Neural progenitor cell (in vitro differentiated cells): ENCODE measurements at regions not wholly inside any gene's neighbourhood (a gene's known extent, or its start where the extent isn't known, plus 50 kb on each side); places are given as distances from the start of the nearest gene placed in this dataset.

Experiments used
- DNase-seq: peaks from one replicate; pipeline ENCODE4 v3.0.0-alpha.2; 2016; ENCODE audit warnings: low spot score
- H2AFZ ChIP-seq: fragments of 200-600 bp; sonication (generic); replicated peaks from 2 replicates; pipeline ENCODE4 v1.6.1; 2016; ENCODE audit warnings: antibody characterized with exemption
- H3F3A ChIP-seq: fragments of 200-600 bp; sonication (generic); 2 replicates; pipeline ENCODE4 v1.6.1; 2016; ENCODE audit warnings: antibody characterized with exemption, low read depth
- H3K27ac ChIP-seq: fragments of 200-600 bp; sonication (generic); 2 replicates; pipeline ENCODE4 v1.5.1; 2016; ENCODE audit warnings: mild to moderate bottlenecking
- H3K27me3 ChIP-seq: fragments of 200-600 bp; sonication (generic); 2 replicates; pipeline ENCODE4 v1.6.1; 2016; ENCODE audit warnings: mild to moderate bottlenecking, moderate library complexity
- H3K36me3 ChIP-seq: fragments of 200-600 bp; sonication (generic); 2 replicates; pipeline ENCODE4 v1.5.1; 2016
- H3K4me1 ChIP-seq: fragments of 200-600 bp; sonication (generic); 2 replicates; pipeline ENCODE4 v1.6.1; 2016; ENCODE audit warnings: mixed run types
- H3K4me2 ChIP-seq: fragments of 200-600 bp; sonication (generic); 2 replicates; pipeline ENCODE4 v1.6.1; 2016
- H3K4me3 ChIP-seq: fragments of 200-600 bp; sonication (generic); 2 replicates; pipeline ENCODE4 v1.5.1; 2016
- H3K79me2 ChIP-seq: fragments of 200-600 bp; sonication (generic); 2 replicates; pipeline ENCODE4 v1.6.1; 2016; ENCODE audit warnings: low read depth
- H3K9ac ChIP-seq: fragments of 200-600 bp; sonication (generic); 2 replicates; pipeline ENCODE4 v1.6.1; 2016
- H3K9me3 ChIP-seq: fragments of 200-600 bp; sonication (generic); 2 replicates; pipeline ENCODE4 v1.5.1; 2016; ENCODE audit warnings: low read depth
- H4K20me1 ChIP-seq: fragments of 200-600 bp; sonication (generic); 2 replicates; pipeline ENCODE4 v1.6.1; 2016; ENCODE audit warnings: low read depth
- H3K27ac Mint-ChIP-seq: 3 replicates; pipeline ENCODE4 v1.8.0; 2021; ENCODE audit warnings: mixed read lengths
- H3K27me3 Mint-ChIP-seq: 2 replicates; pipeline ENCODE4 v1.8.0; 2022; ENCODE audit warnings: low read depth, mild to moderate bottlenecking, inconsistent platforms, moderate library complexity, mixed read lengths; ENCODE audit not compliant: insufficient read depth
- H3K36me3 Mint-ChIP-seq: 3 replicates; pipeline ENCODE4 v1.8.0; 2021; ENCODE audit warnings: mixed read lengths
- H3K4me1 Mint-ChIP-seq: 3 replicates; pipeline ENCODE4 v1.8.0; 2021; ENCODE audit warnings: mixed read lengths
- H3K4me3 Mint-ChIP-seq: 3 replicates; pipeline ENCODE4 v1.8.0; 2021; ENCODE audit warnings: mild to moderate bottlenecking, moderate library complexity, mixed read lengths
- H3K9me3 Mint-ChIP-seq: 3 replicates; pipeline ENCODE4 v1.8.0; 2020; ENCODE audit warnings: mixed read lengths
- CTCF ChIP-seq: fragments of 200-600 bp; sonication (generic); IDR thresholded peaks from 2 replicates; pipeline ENCODE4 v1.5.1; 2017; ENCODE audit warnings: antibody characterized with exemption, mild to moderate bottlenecking
- EZH2 ChIP-seq: fragments of 200-600 bp; sonication (generic); IDR thresholded peaks from 2 replicates; pipeline ENCODE4 v1.6.1; 2017; ENCODE audit warnings: antibody characterized with exemption, mild to moderate bottlenecking, moderate library complexity
- EZH2phosphoT487 ChIP-seq: fragments of 200-600 bp; sonication (generic); IDR thresholded peaks from 2 replicates; pipeline ENCODE4 v1.6.1; 2017; ENCODE audit warnings: antibody characterized with exemption

- Histone ChIP-seq H3K4me1 (no peaks in the 10 kb centered on the region), H2AFZ (no peak overlapping the region), H3K4me2 (no peak overlapping the region), H3K27me3 (no peaks in the 10 kb centered on the region), H3K27ac (no peak overlapping the region), H4K20me1 (no peaks in the 10 kb centered on the region), H3K9ac (no peak overlapping the region), H3K9me3 (no peaks in the 10 kb centered on the region), H3K79me2 (no peaks in the 10 kb centered on the region), H3K4me3 (no peak overlapping the region), H3F3A (no peaks in the 10 kb centered on the region), H3K36me3 (no peaks in the 10 kb centered on the region)
- Mint-ChIP-seq H3K9me3 (no peaks in the 10 kb centered on the region), H3K4me3 (no peak overlapping the region), H3K27ac (no peak overlapping the region), H3K4me1 (no peaks in the 10 kb centered on the region), H3K36me3 (no peaks in the 10 kb centered on the region), H3K27me3 (no peaks in the 10 kb centered on the region)
- no peak for DNase-seq
- TF ChIP-seq EZH2phosphoT487: no peak
- no peak for TF ChIP-seq CTCF
- no peak for TF ChIP-seq EZH2
Observed at GRCh38 chr2:80858965-80859364, 554.4 kb upstream of the LRRTM1 start.

- no peaks in the 10 kb centered on the region for H4K20me1 ChIP-seq
- no peaks in the 10 kb centered on the region for H3K4me1 ChIP-seq
- no peak overlapping the region for H3K4me2 ChIP-seq
- no peaks in the 10 kb centered on the region for H3K36me3 ChIP-seq
- no peaks in the 10 kb centered on the region for H3K4me1 Mint-ChIP-seq
- H3K9ac ChIP-seq: no peak overlapping the region
- no peak overlapping the region for H3K4me3 ChIP-seq
- no peaks in the 10 kb centered on the region for H3K27me3 ChIP-seq
- no peaks in the 10 kb centered on the region for H3K27me3 Mint-ChIP-seq
- no peak overlapping the region for H3K27ac ChIP-seq
- H3K9me3 Mint-ChIP-seq: no peaks in the 10 kb centered on the region
- TF ChIP-seq EZH2phosphoT487 (no peak), CTCF (no peak), EZH2 (no peak)
- H3K79me2 ChIP-seq: no peaks in the 10 kb centered on the region
- H3K27ac Mint-ChIP-seq: no peak overlapping the region
- no peaks in the 10 kb centered on the region for H3K36me3 Mint-ChIP-seq
- no peaks in the 10 kb centered on the region for H3K9me3 ChIP-seq
- no peaks in the 10 kb centered on the region for H3F3A ChIP-seq
- no peak overlapping the region for H3K4me3 Mint-ChIP-seq
- H2AFZ ChIP-seq: no peak overlapping the region
- DNase-seq: no peak
Observed at GRCh38 chr2:80856227-80856626, 551.7 kb upstream of the LRRTM1 start.

- Histone ChIP-seq H3F3A (no peaks in the 10 kb centered on the region), H3K36me3 (no peaks in the 10 kb centered on the region), H3K27me3 (no peaks in the 10 kb centered on the region), H4K20me1 (no peaks in the 10 kb centered on the region), H3K9me3 (no peaks in the 10 kb centered on the region), H3K9ac (no peak overlapping the region), H3K79me2 (no peaks in the 10 kb centered on the region), H3K4me3 (no peak overlapping the region), H3K4me2 (no peak overlapping the region), H3K27ac (no peak overlapping the region), H2AFZ (no peak overlapping the region), H3K4me1 (no peaks in the 10 kb centered on the region)
- no peak overlapping the region for H3K27ac Mint-ChIP-seq
- DNase-seq: no peak
- H3K9me3 Mint-ChIP-seq: no peaks in the 10 kb centered on the region
- no peaks in the 10 kb centered on the region for H3K4me1 Mint-ChIP-seq
- TF ChIP-seq CTCF (no peak), EZH2 (no peak), EZH2phosphoT487 (no peak)
- no peak overlapping the region for H3K4me3 Mint-ChIP-seq
- no peaks in the 10 kb centered on the region for H3K27me3 Mint-ChIP-seq
- H3K36me3 Mint-ChIP-seq: no peaks in the 10 kb centered on the region
Observed at GRCh38 chr2:80854831-80855230, 550.3 kb upstream of the LRRTM1 start.

GRCh38 chr2:80852808-80853139 lies 548.2 kb upstream of the LRRTM1 start:
- Mint-ChIP-seq H3K4me1 (no peaks in the 10 kb centered on the region), H3K4me3 (no peak overlapping the region), H3K9me3 (no peaks in the 10 kb centered on the region), H3K27me3 (no peaks in the 10 kb centered on the region), H3K36me3 (no peaks in the 10 kb centered on the region), H3K27ac (no peak overlapping the region)
- peak overlapping the region; percentile 90 for H2AFZ ChIP-seq
- H3K9me3 ChIP-seq: no peaks in the 10 kb centered on the region
- H3K27ac ChIP-seq: no peak overlapping the region
- TF ChIP-seq EZH2: no peak
- TF ChIP-seq CTCF: peak; percentile 58
- no peak for TF ChIP-seq EZH2phosphoT487
- H3K36me3 ChIP-seq: no peaks in the 10 kb centered on the region
- H3K27me3 ChIP-seq: no peaks in the 10 kb centered on the region
- H3F3A ChIP-seq: no peaks in the 10 kb centered on the region
- H3K79me2 ChIP-seq: no peaks in the 10 kb centered on the region
- no peaks in the 10 kb centered on the region for H4K20me1 ChIP-seq
- no peak overlapping the region for H3K4me2 ChIP-seq
- peak; percentile 64 for DNase-seq
- H3K4me1 ChIP-seq: no peaks in the 10 kb centered on the region
- H3K4me3 ChIP-seq: no peak overlapping the region
- H3K9ac ChIP-seq: no peak overlapping the region
